Esophagus mucosa (tissue), 1 donor: ENCODE measurements at regions not wholly inside any gene's neighbourhood (a gene's known extent, or its start where the extent isn't known, plus 50 kb on each side); places are given as distances from the start of the nearest gene placed in this dataset.

Experiments
- ATAC-seq: fragments of 200-7000 bp; cut with Tn5 transposase; one replicate; pipeline ENCODE4 v1.9.1; 2020
- donor health status: DM: yes; HTN: yes; CAD: no.

DNA sequence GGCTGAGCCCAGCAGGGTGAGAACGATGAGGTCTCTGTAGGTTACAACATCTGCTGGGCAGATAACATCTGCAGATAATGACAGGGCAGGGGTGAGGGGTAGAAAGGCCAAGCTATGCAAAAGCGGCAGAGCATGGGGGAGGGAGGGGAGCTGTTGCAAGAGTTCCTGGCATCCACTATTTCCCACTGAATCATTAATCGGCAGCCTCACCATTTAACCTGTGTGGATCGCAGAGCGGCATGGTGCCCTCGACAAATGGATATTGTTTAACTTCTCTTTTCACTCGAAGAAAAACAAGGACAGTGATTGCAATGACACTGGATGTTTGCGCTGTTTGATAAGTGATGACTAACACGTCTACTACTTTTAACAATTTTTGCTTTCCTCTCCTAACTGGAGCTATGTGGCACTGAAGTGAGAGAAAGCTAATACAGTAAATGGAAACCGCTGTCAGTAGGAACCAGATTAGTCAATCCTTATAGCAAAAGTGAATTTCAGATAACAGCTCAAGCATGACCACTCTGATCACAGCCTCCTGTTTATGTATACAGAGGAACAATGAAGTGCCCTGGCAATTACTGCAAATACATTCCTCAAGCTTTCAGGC, 381.5 kb downstream of the TFAP2A start:
- peak; percentile 26 for ATAC-seq

DNA sequence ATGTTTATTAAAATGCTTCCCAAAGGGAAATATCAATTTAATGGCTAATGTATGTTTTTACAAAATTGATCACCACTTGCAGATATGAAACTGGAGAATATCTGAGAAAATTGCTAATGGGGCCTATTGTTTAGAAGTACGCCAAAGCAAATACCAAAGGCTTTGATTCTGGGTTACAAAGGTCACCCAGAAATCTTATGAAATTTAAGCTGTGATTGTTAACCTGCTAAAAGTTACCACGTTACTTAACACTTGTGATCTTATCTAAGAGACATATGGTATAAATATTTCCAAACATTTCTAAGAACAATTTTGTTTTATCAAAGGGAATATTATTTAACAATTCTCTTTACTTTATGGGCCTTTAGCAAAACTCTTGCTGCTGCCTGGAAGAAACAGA, 383.3 kb downstream of the TFAP2A start:
- no peak for ATAC-seq

GRCh38 chr6:10030942-10031537, 383.8 kb downstream of the TFAP2A start:
- ATAC-seq, result no peak

DNA sequence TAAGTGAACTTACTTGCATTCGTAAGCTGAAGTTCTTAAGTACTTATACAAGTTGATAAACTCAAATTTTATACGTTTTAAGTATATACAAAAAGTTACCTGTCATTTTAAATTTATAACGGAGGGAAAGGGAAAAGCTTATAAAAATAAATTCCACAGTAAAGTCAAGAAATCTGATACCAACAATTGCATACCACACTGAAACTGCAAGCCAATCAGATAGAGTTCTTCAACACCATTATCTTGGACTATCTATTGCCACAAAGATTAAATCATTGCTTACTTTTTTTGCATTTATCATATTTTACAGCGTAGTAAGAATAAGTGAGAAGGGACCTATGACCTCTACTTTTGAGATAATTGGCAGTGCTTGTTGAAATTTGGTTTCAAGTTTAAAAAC, 386.7 kb downstream of the TFAP2A start:
- ATAC-seq, result no peak

DNA sequence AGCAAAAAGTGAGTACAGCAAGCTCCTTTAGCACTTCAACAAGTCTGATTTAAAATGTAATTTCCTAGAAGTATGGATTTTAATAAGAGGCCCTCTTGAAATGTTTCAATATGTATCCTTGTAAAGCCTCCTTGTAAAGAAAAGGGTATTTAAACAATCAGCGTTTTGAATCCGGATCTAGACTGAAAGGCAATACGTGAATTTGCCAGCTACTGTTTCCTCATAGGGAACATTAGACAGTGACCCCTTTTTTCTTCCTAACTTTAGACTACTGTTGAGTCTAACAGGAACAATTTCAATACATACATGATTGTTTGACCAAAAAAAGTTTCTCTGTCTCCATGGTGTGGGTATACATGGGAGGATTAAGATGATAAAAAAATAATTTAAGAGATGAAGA, 395.0 kb downstream of the TFAP2A start:
- ATAC-seq, result no peak

GRCh38 chr6:10014557-10014956, 400.3 kb downstream of the TFAP2A start:
- no peak for ATAC-seq

DNA sequence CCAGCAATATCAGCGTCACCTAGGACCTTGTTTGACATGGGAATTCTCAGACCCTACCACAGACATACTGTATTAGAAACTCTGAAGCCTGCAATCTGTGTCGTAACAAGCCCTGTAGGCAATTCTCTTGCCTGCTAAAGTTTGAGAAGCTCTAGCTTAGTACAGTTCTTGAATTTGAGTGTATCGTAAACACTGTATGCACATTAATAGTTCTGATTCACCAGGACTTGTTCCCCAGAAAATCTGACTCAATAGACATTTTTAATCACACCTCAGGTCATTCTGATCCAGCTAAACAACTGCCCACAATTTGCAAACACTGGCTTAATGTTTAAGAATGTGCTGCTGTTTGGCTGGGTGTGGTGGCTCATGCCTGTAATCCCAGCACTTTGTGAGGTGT, 414.3 kb downstream of the TFAP2A start:
- peak; percentile 92 for ATAC-seq

DNA sequence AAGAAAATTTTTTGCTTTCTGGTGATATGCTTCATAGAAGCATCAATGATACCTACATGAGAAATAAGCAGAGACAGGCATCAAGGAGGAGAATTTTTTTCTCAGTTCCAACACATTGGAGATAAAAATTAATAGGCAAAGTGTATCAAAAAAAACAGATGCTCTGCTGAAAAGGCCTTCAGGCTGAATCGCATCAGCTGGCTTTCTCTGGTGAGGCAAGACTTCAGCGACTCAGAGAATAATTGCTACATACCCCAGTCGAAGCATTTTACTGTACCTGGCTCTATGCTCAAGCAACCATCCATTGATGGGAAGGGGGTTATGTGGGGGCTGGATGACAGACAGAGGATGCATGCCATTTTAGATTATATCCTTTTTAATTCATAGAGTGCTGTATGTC, 415.1 kb downstream of the TFAP2A start:
- ATAC-seq, result no peak

DNA sequence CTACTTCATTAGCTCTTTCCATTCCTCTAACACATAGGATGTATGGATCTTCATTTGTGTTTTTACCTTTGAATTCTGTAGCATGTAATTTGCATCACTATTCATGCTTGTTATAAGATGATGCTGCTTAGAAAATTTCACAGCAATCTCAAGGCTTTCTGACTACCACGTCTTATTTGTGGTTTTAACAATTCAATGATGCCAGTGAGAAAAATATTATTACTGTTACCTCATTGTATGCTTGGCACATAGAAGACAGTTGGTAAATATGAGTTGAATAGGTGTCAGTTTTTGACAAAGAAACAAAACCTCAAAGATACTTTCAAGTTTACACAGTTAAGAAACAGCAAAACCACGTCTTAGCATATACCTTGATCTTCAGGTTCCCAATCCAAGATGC, 428.6 kb downstream of the TFAP2A start:
- ATAC-seq, result no peak

DNA sequence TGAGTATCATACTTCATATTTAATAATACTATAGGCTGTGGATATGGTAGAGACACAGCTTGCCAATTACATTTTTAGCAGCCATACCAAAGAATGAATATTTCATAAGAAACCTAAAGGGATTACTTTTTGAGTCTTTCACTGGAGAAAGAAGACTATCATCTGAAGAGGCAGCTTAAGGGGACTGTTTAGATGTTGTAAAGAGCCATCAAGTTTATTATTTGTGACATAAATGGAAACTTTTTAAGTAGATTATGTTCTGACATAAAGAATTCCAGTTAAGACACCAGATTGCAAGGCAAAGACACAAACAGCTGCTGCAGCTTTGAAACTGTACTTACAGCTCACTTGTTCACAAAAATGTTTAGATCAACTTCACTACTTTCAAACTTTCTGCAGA, 429.4 kb downstream of the TFAP2A start:
- no peak for ATAC-seq

- ATAC-seq, result no peak
Measured at GRCh38 chr6:9984607-9985006, 430.3 kb downstream of the TFAP2A start.

DNA sequence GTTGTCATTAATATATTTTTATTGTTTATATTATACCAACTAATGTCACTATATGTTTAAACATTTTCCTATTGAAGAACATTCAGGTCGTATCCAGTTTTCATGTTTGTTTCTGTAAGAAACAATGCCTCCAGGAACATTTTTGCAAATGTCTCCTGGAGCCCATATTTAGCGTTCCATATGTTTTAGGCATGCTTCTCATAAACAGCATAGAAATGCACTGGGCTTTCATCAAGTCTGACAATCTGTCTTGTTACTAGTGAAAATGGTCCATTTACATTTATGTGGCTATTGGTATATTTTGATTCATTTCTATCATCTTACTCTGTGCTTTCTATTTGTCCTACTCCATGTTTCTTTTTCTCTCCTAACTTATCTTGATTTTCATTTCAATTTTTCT, 431.7 kb downstream of the TFAP2A start:
- no peak for ATAC-seq

GRCh38 chr6:9982215-9982614, 432.7 kb downstream of the TFAP2A start:
- ATAC-seq, result no peak

DNA sequence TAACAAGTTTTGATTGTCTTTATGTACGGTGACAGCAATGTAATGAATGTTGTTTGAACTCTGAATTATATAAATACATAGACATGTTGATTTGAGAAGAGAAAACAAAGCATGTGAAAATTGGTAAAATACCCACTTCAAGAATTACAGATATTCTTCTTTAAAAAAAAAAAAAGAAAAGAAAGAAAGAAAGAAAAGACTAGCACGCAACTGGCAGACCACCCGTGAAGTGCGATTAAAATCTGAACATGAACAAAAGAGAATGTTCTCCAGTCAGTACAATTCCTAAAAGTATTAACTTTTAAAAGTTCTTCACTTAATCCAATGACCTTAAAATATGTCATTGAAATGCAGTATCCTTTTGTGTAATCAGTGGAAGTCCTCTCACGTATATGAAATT, 434.9 kb downstream of the TFAP2A start:
- no peak for ATAC-seq

GRCh38 chr6:9978480-9978879, 436.4 kb downstream of the TFAP2A start:
- peak; percentile 91 for ATAC-seq

- no peak for ATAC-seq
Measured at GRCh38 chr6:9977411-9977810, 437.5 kb downstream of the TFAP2A start.

- ATAC-seq, result no peak
Measured at GRCh38 chr6:9961646-9962045, 453.2 kb downstream of the TFAP2A start.

DNA sequence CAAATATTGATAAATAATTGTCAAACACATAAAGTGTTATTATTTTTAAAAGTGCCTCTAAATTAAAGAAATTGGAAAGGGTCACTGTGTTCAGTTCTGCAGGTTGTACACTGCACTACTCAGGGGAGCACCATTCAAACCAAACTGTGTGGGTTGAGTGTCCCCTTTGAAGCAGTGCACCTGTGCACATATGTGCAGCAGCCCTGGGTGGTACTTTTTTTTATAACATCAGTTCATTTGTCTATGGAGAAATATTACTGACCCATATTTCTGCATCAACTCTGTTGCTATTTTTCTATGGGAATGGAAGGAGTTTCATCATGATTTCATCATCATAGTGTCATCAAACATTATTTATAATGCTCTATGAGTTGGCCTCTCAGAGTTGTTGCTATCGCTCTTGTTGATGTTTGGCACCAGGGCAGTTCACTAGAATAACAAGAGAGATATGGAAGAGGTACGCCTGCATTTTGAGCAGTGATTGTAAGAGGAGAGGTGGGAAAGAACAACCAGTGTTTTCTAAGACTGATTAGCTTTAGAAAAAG, 457.6 kb downstream of the TFAP2A start:
- ATAC-seq, result no peak

DNA sequence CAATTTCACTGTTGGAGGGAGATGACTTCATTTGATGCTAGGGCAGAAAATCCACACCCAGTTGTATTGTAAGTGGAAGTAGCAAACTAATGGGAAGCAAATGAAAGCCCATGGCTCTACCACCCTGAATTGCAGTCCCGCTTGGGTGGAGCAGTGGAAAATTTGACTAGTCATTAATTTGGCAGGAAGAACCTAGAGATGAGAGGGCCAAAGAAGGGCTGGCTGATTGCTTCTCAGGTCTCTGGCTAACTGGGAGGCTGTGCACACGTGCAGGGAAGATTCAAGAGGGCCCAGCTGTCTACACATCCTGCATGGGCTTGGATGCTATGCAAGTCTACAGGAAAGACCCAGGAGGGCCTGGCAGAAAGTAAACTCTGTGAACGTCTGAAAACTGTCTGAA, 466.2 kb downstream of the TFAP2A start:
- ATAC-seq, result no peak

DNA sequence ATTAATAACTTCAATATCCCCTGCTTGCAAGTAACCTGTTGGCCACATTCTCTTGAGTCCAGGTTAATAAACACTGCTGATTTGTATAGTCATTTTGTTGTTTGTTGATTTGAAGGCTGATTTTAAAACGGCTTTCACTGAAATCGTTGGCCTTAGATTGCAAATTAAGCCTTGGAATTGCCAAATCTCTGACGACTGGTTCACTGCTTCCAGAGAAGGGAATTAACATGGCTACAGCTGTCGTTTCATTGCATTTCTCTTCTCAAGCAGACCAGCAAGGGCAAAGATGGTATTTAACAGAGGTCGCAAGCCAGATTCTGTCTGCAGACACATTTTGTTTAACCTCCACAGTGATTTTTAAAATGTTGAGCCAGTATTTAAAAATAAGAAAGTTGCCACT, 470.9 kb downstream of the TFAP2A start:
- no peak for ATAC-seq

GRCh38 chr6:9943026-9943425, 471.8 kb downstream of the TFAP2A start:
- no peak for ATAC-seq

DNA sequence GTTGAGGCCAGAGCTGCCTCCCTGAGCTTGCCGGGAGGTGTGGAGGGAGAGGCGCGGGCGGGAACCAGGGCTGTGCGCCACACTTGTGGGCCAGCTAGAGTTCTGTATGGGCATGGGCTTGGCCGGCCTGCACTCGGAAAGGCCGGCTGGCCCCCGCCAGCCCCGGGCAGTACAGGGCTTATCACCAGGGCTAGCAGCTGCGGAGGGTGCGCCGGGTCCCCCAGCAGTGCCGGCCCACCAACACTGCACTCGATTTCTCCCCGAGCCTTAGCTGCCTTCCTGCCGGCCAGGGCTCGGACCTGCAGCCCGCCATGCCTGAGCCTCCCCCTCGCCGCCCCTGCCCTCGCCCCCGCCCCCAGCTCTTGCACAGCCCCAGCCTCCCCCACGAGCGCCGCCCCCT, 472.7 kb downstream of the TFAP2A start:
- ATAC-seq, result no peak

DNA sequence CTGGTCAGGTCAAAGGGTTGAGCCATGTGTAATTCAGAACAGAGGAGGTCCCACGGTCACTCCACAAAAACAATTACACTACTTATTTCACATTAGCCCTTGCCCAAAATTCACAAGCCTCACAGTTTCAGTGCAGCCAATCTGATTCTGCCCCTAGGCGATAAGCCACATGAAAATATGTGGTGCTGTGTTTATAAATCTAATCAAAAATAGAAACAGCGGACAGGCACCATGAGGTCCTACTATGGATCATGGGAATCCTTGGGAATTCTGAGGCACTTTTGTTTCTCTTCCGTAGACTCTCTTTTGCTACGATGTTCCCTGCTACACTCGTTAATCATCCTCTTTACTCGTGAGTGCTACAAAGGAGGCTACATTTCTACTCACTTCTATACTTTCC, 476.1 kb downstream of the TFAP2A start:
- ATAC-seq, result no peak

DNA sequence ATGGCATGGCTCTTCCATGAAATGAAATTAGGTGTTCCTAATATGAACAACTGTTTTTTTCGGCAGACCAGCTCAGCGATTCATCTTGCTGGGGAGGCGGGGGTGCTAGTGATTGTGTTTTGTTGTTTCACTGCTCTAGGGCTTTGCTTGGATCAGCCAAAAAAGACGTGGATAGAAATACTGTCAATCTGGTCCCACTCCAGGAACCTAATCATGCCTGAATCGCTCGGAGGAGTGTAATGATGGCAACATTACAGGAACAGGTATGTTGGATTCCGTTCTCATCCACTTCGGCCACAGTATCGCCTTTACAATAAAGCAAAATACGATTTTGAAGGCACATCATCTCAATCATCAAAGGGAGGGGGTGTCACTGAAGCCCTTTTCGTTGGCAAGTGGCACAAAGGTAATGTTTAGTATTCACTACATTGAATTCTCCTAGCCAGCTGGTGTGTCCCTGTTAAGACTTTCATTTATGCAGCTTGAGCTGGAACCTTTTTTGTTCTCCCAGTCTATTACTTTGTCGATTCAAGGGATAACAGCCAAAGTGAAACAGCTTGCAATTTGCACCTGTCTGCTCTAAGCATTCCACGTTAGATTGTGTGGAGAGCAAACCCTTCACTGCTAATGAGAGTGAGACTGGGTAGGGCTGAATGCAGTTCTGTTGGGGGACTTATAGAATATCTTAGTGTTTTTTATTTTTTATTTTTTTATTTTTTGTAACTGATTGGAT, 477.7 kb downstream of the TFAP2A start:
- no peak for ATAC-seq
